ENCODE measurements at regions not wholly inside any gene's neighbourhood (a gene's known extent, or its start where the extent isn't known, plus 50 kb on each side); places are given as distances from the start of the nearest gene placed in this dataset.
"Not testable (repeated sequence)": the region's sequence is repeated elsewhere in the genome, so short reads cannot be mapped to it uniquely, and the experiment has no call there.

DNA sequence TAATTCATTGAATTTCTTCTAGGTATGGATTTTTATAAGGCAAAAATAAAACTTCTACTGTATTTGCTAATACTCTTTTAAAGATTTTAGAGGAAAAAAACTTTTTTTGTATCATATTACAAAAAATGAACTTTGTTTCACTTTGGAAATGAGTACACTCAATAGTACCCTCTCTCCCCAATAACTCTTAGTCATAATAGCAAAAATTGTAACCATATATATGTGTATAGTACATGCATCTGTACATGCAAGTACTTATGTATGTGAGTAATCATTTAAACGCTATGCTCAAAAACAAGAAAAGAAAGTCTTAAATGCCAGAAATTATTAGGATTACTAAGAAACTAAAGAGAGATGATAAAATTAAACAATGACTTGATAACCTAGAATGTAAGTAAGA is 95.9 kb upstream of the HGF start:
- TF ChIP-seq, protein P1, sequence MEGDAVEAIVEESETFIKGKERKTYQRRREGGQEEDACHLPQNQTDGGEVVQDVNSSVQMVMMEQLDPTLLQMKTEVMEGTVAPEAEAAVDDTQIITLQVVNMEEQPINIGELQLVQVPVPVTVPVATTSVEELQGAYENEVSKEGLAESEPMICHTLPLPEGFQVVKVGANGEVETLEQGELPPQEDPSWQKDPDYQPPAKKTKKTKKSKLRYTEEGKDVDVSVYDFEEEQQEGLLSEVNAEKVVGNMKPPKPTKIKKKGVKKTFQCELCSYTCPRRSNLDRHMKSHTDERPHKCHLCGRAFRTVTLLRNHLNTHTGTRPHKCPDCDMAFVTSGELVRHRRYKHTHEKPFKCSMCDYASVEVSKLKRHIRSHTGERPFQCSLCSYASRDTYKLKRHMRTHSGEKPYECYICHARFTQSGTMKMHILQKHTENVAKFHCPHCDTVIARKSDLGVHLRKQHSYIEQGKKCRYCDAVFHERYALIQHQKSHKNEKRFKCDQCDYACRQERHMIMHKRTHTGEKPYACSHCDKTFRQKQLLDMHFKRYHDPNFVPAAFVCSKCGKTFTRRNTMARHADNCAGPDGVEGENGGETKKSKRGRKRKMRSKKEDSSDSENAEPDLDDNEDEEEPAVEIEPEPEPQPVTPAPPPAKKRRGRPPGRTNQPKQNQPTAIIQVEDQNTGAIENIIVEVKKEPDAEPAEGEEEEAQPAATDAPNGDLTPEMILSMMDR (IDR thresholded peaks at IDR 0.05; ENCODE audit: low read depth, low read length): no peak
- Histone ChIP-seq H3K9me3 (ENCODE audit: control insufficient read depth, insufficient read depth, low read length) (no peaks in the 10 kb centered on the region; the same call in 1 of the 2 replicates), H3K4me3 (ENCODE audit: low read depth, low read length) (no peak overlapping the region), H3K27me3 (ENCODE audit: control insufficient read depth, insufficient read depth, low read length) (no peaks in the 10 kb centered on the region), H3K27ac (ENCODE audit: low read depth, low read length) (no peak overlapping the region)
- no peak for DNase-seq (ENCODE audit: low read depth, low spot score)
- ChIA-PET POLR2A (no interaction called here), CTCF (no interaction called here)

GRCh38 chr7:81859433-81859832 is 89.6 kb upstream of the HGF start:
- POLR2A ChIA-PET: interaction anchor here (0.6 kb wide), 1 partner anchor 90 kb away, joined by 3 read pairs; the partner anchor contains the start of gene HGF
- TF ChIP-seq, protein P1 (IDR thresholded peaks at IDR 0.05; ENCODE audit: low read depth, low read length): no peak
- DNase-seq (ENCODE audit: low read depth, low spot score): no peak
- Histone ChIP-seq H3K4me3 (ENCODE audit: low read depth, low read length) (no peak overlapping the region), H3K9me3 (ENCODE audit: control insufficient read depth, insufficient read depth, low read length) (no peaks in the 10 kb centered on the region; the same call in none of the 2 replicates), H3K27me3 (ENCODE audit: control insufficient read depth, insufficient read depth, low read length) (no peaks in the 10 kb centered on the region), H3K27ac (ENCODE audit: low read depth, low read length) (no peak overlapping the region)
- CTCF ChIA-PET: no interaction called here

GRCh38 chr7:81858820-81859219 is 89.0 kb upstream of the HGF start:
- CTCF ChIA-PET: interaction anchor here (1.5 kb wide), 1 partner anchor 14 kb away, joined by 4 read pairs; no protein-coding TSS in a partner anchor
- H3K9me3 ChIP-seq (ENCODE audit: control insufficient read depth, insufficient read depth, low read length); DNase-seq (ENCODE audit: low read depth, low spot score); H3K4me3 ChIP-seq (ENCODE audit: low read depth, low read length); H3K27me3 ChIP-seq (ENCODE audit: control insufficient read depth, insufficient read depth, low read length); POLR2A ChIA-PET; H3K27ac ChIP-seq (ENCODE audit: low read depth, low read length): not testable (repeated sequence)

DNA sequence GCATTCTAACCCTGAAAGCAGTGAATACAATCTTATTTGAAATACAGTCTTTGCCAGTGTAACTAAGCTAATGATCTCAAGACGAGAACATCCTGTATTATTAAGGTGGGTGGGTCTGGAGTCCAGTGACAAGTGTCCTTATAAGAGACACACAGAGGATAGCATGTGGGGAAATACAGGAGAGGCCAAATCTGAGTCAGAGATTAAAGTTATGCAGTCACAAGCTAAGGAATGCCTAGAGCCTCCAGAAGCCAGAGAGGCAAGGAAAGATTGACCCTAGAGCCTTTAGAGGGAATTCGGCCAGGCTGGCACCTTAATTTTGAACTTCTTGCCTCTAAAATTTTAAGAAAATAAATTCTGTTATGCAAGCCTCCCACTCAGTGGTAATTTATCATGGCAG is 87.5 kb upstream of the HGF start:
- no peak overlapping the region for H3K27ac ChIP-seq (ENCODE audit: low read depth, low read length)
- TF ChIP-seq, protein P1 (IDR thresholded peaks at IDR 0.05; ENCODE audit: low read depth, low read length): no peak
- H3K27me3 ChIP-seq (ENCODE audit: control insufficient read depth, insufficient read depth, low read length): no peaks in the 10 kb centered on the region
- DNase-seq (ENCODE audit: low read depth, low spot score): no peak
- H3K4me3 ChIP-seq (ENCODE audit: low read depth, low read length): no peak overlapping the region
- CTCF ChIA-PET: interaction anchor here (1.5 kb wide), 1 partner anchor 12 kb away, joined by 4 read pairs; no protein-coding TSS in a partner anchor
- no peaks in the 10 kb centered on the region; the same call in none of the 2 replicates for H3K9me3 ChIP-seq (ENCODE audit: control insufficient read depth, insufficient read depth, low read length)
- POLR2A ChIA-PET: no interaction called here

GRCh38 chr7:81854518-81854917 is 84.7 kb upstream of the HGF start:
- no peak overlapping the region for H3K27ac ChIP-seq (ENCODE audit: low read depth, low read length)
- H3K4me3 ChIP-seq (ENCODE audit: low read depth, low read length): no peak overlapping the region
- H3K27me3 ChIP-seq (ENCODE audit: control insufficient read depth, insufficient read depth, low read length): no peaks in the 10 kb centered on the region
- no peaks in the 10 kb centered on the region; the same call in 1 of the 2 replicates for H3K9me3 ChIP-seq (ENCODE audit: control insufficient read depth, insufficient read depth, low read length)
- TF ChIP-seq, protein P1 (IDR thresholded peaks at IDR 0.05; ENCODE audit: low read depth, low read length): no peak
- DNase-seq (ENCODE audit: low read depth, low spot score): no peak
- POLR2A ChIA-PET: no interaction called here
- CTCF ChIA-PET: no interaction called here

DNA sequence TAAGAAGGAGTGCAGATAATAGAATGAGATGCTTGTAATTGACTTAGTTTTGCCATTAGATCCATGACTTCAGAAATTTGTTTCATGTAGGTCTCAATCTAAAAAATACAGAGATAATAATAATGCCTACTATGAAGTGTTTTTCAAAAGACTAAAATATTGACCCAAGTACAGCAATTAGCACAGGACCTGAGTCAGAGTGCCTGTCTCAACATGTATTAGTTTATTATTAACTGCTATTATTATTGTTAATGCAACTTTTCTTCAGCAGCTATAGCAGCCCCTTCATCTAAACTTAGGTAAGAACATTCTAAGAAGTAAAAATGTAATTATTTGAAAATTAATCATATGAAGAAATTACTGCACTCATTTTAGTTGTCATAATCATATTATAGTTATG is 82.9 kb upstream of the HGF start:
- Histone ChIP-seq H3K27ac (ENCODE audit: low read depth, low read length) (no peak overlapping the region), H3K27me3 (ENCODE audit: control insufficient read depth, insufficient read depth, low read length) (no peaks in the 10 kb centered on the region), H3K9me3 (ENCODE audit: control insufficient read depth, insufficient read depth, low read length) (no peaks in the 10 kb centered on the region), H3K4me3 (ENCODE audit: low read depth, low read length) (no peak overlapping the region)
- ChIA-PET CTCF (interaction anchor here (0.5 kb wide), 1 partner anchor 164 kb away, joined by 3 read pairs; no protein-coding TSS in a partner anchor), POLR2A (no interaction called here)
- DNase-seq (ENCODE audit: low read depth, low spot score): no peak
- TF ChIP-seq, protein P1 (IDR thresholded peaks at IDR 0.05; ENCODE audit: low read depth, low read length): no peak
